Fibroblast of lung (primary cell): ENCODE measurements at regions not wholly inside any gene's neighbourhood (a gene's known extent, or its start where the extent isn't known, plus 50 kb on each side); places are given as distances from the start of the nearest gene placed in this dataset.

Source experiments
- DNase-seq, 2 donors: peaks; one replicate each; pipeline versions ENCODE4 v3.0.0 to v3.0.0-alpha.2; 2010; ENCODE audit warnings: low read depth in 2 of 2
- H2AFZ ChIP-seq: 2 replicates; pipeline ENCODE4 v1.5.1; 2012; ENCODE audit warnings: low read length, control low read depth, inconsistent platforms
- H3K27ac ChIP-seq: 2 replicates; pipeline ENCODE4 v1.5.1; 2011; ENCODE audit warnings: low read length, control low read depth; ENCODE audit not compliant: insufficient read depth
- H3K27me3 ChIP-seq: 2 replicates; pipeline ENCODE4 v1.5.1; 2011; ENCODE audit warnings: mild to moderate bottlenecking, low read length; ENCODE audit not compliant: control insufficient read depth, insufficient read depth
- H3K36me3 ChIP-seq: 2 replicates; pipeline ENCODE4 v1.5.1; 2011; ENCODE audit warnings: low read length; ENCODE audit not compliant: control insufficient read depth, insufficient read depth
- H3K4me1 ChIP-seq: 2 replicates; pipeline ENCODE4 v1.5.1; 2011; ENCODE audit warnings: low read length; ENCODE audit not compliant: control insufficient read depth, insufficient read depth; ENCODE audit errors: extremely low read depth
- H3K4me2 ChIP-seq: 2 replicates; pipeline ENCODE4 v1.5.1; 2011; ENCODE audit warnings: low read length, control low read depth; ENCODE audit not compliant: insufficient read depth; ENCODE audit errors: extremely low read depth
- H3K4me3 ChIP-seq, 4 experiments: fragments of 200-600 bp in 1 of 4; sonication (generic) in 1 of 4; replicated peaks in 1 of 4; 2 replicates each; pipeline ENCODE4 v1.5.1; 2011 to 2016; ENCODE audit warnings: low read length in 4 of 4, low read depth in 3 of 4, mild to moderate bottlenecking in 3 of 4, control low read depth in 2 of 4, inconsistent platforms in 1 of 4, mixed read lengths in 1 of 4; ENCODE audit not compliant: insufficient read depth in 1 of 4; ENCODE audit errors: control extremely low read depth in 1 of 4
- H3K79me2 ChIP-seq: 2 replicates; pipeline ENCODE4 v1.5.1; 2012; ENCODE audit warnings: mild to moderate bottlenecking, low read length, inconsistent platforms; ENCODE audit not compliant: control insufficient read depth, insufficient read depth
- H3K9ac ChIP-seq: 2 replicates; pipeline ENCODE4 v1.5.1; 2011; ENCODE audit warnings: mild to moderate bottlenecking, low read length, control low read depth; ENCODE audit not compliant: insufficient read depth
- H3K9me3 ChIP-seq: 2 replicates; pipeline ENCODE4 v1.5.1; 2012; ENCODE audit warnings: low read depth, low read length; ENCODE audit not compliant: control insufficient read depth, insufficient read depth
- H4K20me1 ChIP-seq: 2 replicates; pipeline ENCODE4 v1.5.1; 2011; ENCODE audit warnings: low read length; ENCODE audit not compliant: control insufficient read depth, insufficient read depth; ENCODE audit errors: extremely low read depth
- CTCF ChIP-seq, 2 donors: IDR thresholded peaks in 1 of 2; conservative IDR thresholded peaks in 1 of 2; 1 replicate in 1 of 2; 2 replicates in 1 of 2; pipeline ENCODE4 v1.5.1; 2011 to 2012; ENCODE audit warnings: low read length in 2 of 2, control low read depth in 1 of 2, inconsistent platforms in 1 of 2, low read depth in 1 of 2, mild to moderate bottlenecking in 1 of 2
- EZH2 ChIP-seq: IDR thresholded peaks from 2 replicates; pipeline ENCODE4 v1.5.1; 2012; ENCODE audit warnings: low read length, control low read depth, mild to moderate bottlenecking; ENCODE audit errors: missing control alignments

- no peaks in the 10 kb centered on the region for H3K27me3 ChIP-seq
- no peak overlapping the region for H3K4me2 ChIP-seq
- no peaks in the 10 kb centered on the region for H3K79me2 ChIP-seq
- no peak overlapping the region for H3K27ac ChIP-seq
- no peak overlapping the region for H3K4me3 ChIP-seq
- no peak overlapping the region for H2AFZ ChIP-seq
- H3K9ac ChIP-seq, result no peak overlapping the region
- H3K36me3 ChIP-seq, result no peaks in the 10 kb centered on the region
- H4K20me1 ChIP-seq, result no peaks in the 10 kb centered on the region
- DNase-seq, result no peak
- no peak for TF ChIP-seq EZH2
- TF ChIP-seq CTCF (conservative IDR thresholded peaks at IDR 0.05 in 1 of 2, IDR thresholded peaks at IDR 0.05 in 1 of 2; ENCODE audit: low read depth in 1 of 2, low read length in 2 of 2), result no peak
- peaks cover 3% of the 10 kb centered on the region for H3K4me1 ChIP-seq
- H3K9me3 ChIP-seq, result no peaks in the 10 kb centered on the region
Measured at GRCh38 chr14:71618047-71618446, 314.2 kb upstream of the RGS6 start.

- no peak overlapping the region for H3K27ac ChIP-seq
- no peak for DNase-seq
- H3K9me3 ChIP-seq, result no peaks in the 10 kb centered on the region
- H3K4me3 ChIP-seq, result no peak overlapping the region
- no peak overlapping the region for H3K9ac ChIP-seq
- no peak overlapping the region for H3K4me2 ChIP-seq
- H4K20me1 ChIP-seq, result no peaks in the 10 kb centered on the region
- H3K36me3 ChIP-seq, result no peaks in the 10 kb centered on the region
- no peak for TF ChIP-seq CTCF (conservative IDR thresholded peaks at IDR 0.05 in 1 of 2, IDR thresholded peaks at IDR 0.05 in 1 of 2; ENCODE audit: low read depth in 1 of 2, low read length in 2 of 2)
- no peak for TF ChIP-seq EZH2
- H2AFZ ChIP-seq, result no peak overlapping the region
- no peaks in the 10 kb centered on the region for H3K27me3 ChIP-seq
- H3K4me1 ChIP-seq, result peaks cover 3% of the 10 kb centered on the region
- H3K79me2 ChIP-seq, result no peaks in the 10 kb centered on the region
Measured at GRCh38 chr14:71618716-71619115, 313.5 kb upstream of the RGS6 start.

- no peaks in the 10 kb centered on the region for H3K27me3 ChIP-seq
- no peaks in the 10 kb centered on the region for H4K20me1 ChIP-seq
- no peak overlapping the region for H3K4me2 ChIP-seq
- no peak overlapping the region for H2AFZ ChIP-seq
- no peaks in the 10 kb centered on the region for H3K9me3 ChIP-seq
- no peaks in the 10 kb centered on the region for H3K36me3 ChIP-seq
- H3K9ac ChIP-seq, result no peak overlapping the region
- peaks cover 3% of the 10 kb centered on the region for H3K4me1 ChIP-seq
- TF ChIP-seq EZH2, result no peak
- no peak for TF ChIP-seq CTCF (conservative IDR thresholded peaks at IDR 0.05 in 1 of 2, IDR thresholded peaks at IDR 0.05 in 1 of 2; ENCODE audit: low read depth in 1 of 2, low read length in 2 of 2)
- no peak overlapping the region for H3K4me3 ChIP-seq
- no peak overlapping the region for H3K27ac ChIP-seq
- DNase-seq, result no peak
- H3K79me2 ChIP-seq, result no peaks in the 10 kb centered on the region
Measured at GRCh38 chr14:71619472-71619871, 312.8 kb upstream of the RGS6 start.
